Right ventricle myocardium superior (tissue), 1 donor: ENCODE measurements at regions not wholly inside any gene's neighbourhood (a gene's known extent, or its start where the extent isn't known, plus 50 kb on each side); places are given as distances from the start of the nearest gene placed in this dataset.
"Not testable (repeated sequence)": the region's sequence is repeated elsewhere in the genome, so short reads cannot be mapped to it uniquely, and the experiment has no call there.

Experiments
- ATAC-seq: fragments of 200-7000 bp; cut with Tn5 transposase; one replicate; pipeline ENCODE4 v1.9.1; 2020; ENCODE audit warnings: mild to moderate bottlenecking; ENCODE audit not compliant: poor library complexity
- DNase-seq: peaks from one replicate; pipeline ENCODE4 v3.0.0-alpha.2; 2020
- intact Hi-C: fragments of 100-400 bp; cut with DNase I; formaldehyde crosslinking; loops from one replicate; pipeline ENCODE4 v1.11.2; 2022
- donor health status: DM: no; HTN: yes; CAD: no; lungs with severe emphysema.

GRCh38 chr2:125422198-125422770, 1233.7 kb upstream of the GYPC start:
- intact Hi-C loops, ATAC-seq: not testable (repeated sequence)

GRCh38 chr2:125424266-125424785, 1231.6 kb upstream of the GYPC start:
- intact Hi-C loops = no loop called here
- ATAC-seq (no peak), DNase-seq (no peak)

More at GRCh38 chr2:125422198-125422770, 1233.7 kb upstream of the GYPC start:
- DNase-seq = not testable (repeated sequence)

- DNase-seq (no peak), ATAC-seq (no peak)
- intact Hi-C loops = no loop called here
These were observed 1228.1 kb upstream of the GYPC start for GRCh38 chr2:125427721-125428315.

GRCh38 chr2:125444106-125444505, 1211.9 kb upstream of the GYPC start:
- DNase-seq (no peak), ATAC-seq (no peak)
- intact Hi-C loops = no loop called here

- no peak for DNase-seq
- no peak for ATAC-seq
- intact Hi-C loops = no loop called here
These were observed 1210.5 kb upstream of the GYPC start for GRCh38 chr2:125445495-125445894.

GRCh38 chr2:125450092-125450491, 1205.9 kb upstream of the GYPC start:
- no peak for DNase-seq
- ATAC-seq = no peak

GRCh38 chr2:125455110-125455509, 1200.8 kb upstream of the GYPC start:
- intact Hi-C loops = no loop called here
- no peak for DNase-seq
- no peak for ATAC-seq

More at GRCh38 chr2:125450092-125450491, 1205.9 kb upstream of the GYPC start:
- intact Hi-C loops = no loop called here

- DNase-seq (no peak), ATAC-seq (no peak)
- intact Hi-C loops = no loop called here
These were observed 1199.1 kb upstream of the GYPC start for GRCh38 chr2:125456693-125457363.

GRCh38 chr2:125471963-125472362, 1184.0 kb upstream of the GYPC start:
- no peak for DNase-seq
- intact Hi-C loops = no loop called here
- ATAC-seq = no peak

- no peak for ATAC-seq
- no peak for DNase-seq
- intact Hi-C loops = no loop called here
These were observed 1176.8 kb upstream of the GYPC start for GRCh38 chr2:125479143-125479636.

- intact Hi-C loops = no loop called here
- no peak for ATAC-seq
- no peak for DNase-seq
These were observed 1165.7 kb upstream of the GYPC start for GRCh38 chr2:125490308-125490707.

- DNase-seq (no peak), ATAC-seq (no peak)
- intact Hi-C loops = no loop called here
These were observed 1164.3 kb upstream of the GYPC start for GRCh38 chr2:125491663-125492062.

GRCh38 chr2:125512313-125512712, 1143.6 kb upstream of the GYPC start:
- intact Hi-C loops = no loop called here
- ATAC-seq (no peak), DNase-seq (no peak)

GRCh38 chr2:125516496-125517109, 1139.4 kb upstream of the GYPC start:
- intact Hi-C loops = no loop called here
- ATAC-seq (no peak), DNase-seq (no peak)

- intact Hi-C loops = no loop called here
- DNase-seq = no peak
- ATAC-seq = no peak
These were observed 1129.9 kb upstream of the GYPC start for GRCh38 chr2:125526093-125526492.

GRCh38 chr2:125535089-125535488, 1120.9 kb upstream of the GYPC start:
- intact Hi-C loops = no loop called here
- no peak for DNase-seq
- ATAC-seq = no peak

- ATAC-seq (no peak), DNase-seq (no peak)
- intact Hi-C loops = no loop called here
These were observed 1111.9 kb upstream of the GYPC start for GRCh38 chr2:125543968-125544514.

GRCh38 chr2:125553768-125554167, 1102.2 kb upstream of the GYPC start:
- ATAC-seq (no peak), DNase-seq (no peak)
- intact Hi-C loops = no loop called here

- intact Hi-C loops = no loop called here
- ATAC-seq (no peak), DNase-seq (no peak)
These were observed 1101.0 kb upstream of the GYPC start for GRCh38 chr2:125554956-125555355.
